ENCODE measurements at regions not wholly inside any gene's neighbourhood (a gene's known extent, or its start where the extent isn't known, plus 50 kb on each side); places are given as distances from the start of the nearest gene placed in this dataset.

- Histone ChIP-seq H3K4me1 (no peaks in the 10 kb centered on the region), H3K9me3 (no peaks in the 10 kb centered on the region), H3K27me3 (no peaks in the 10 kb centered on the region), H3K4me3 (no peak overlapping the region), H3K36me3 (no peaks in the 10 kb centered on the region), H3K27ac (no peak overlapping the region)
- WGBS, 2 donors, result 63 to 67% methylated on average over 12 of the region's 12 CpGs
- no peak for ATAC-seq (ENCODE audit: low FRiP score in 2 of 2)
- no peak for TF ChIP-seq CTCF (IDR thresholded peaks at IDR 0.05)
- no peak for TF ChIP-seq POLR2A (IDR thresholded peaks at IDR 0.05)
- TF ChIP-seq POLR2AphosphoS5 (IDR thresholded peaks at IDR 0.05), result no peak
- no peak for TF ChIP-seq EP300 (IDR thresholded peaks at IDR 0.05)
- no peak for DNase-seq
These were observed 64.0 kb upstream of the ZNF281 start for GRCh38 chr1:200473698-200474371.

DNA sequence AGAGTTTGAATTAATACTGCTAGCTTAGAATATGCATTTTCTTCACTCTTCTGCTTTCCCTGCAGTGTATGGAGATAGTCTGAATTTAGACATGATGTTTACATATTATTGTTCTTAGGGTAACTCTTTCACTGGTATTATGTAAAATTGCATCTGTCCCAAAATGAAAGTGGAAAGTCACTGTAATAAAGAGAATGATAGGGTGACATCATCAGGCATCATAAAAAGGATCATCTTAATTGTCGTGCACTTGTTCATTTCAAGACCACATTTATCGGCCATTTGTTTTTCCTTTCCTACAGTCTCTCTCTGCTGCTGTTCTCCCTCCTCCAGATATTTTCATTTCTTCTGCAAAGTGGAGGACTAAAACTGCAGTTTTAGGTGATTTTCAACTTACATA is 61.9 kb upstream of the ZNF281 start:
- no peak for ATAC-seq (ENCODE audit: low FRiP score in 2 of 2)
- DNase-seq, result no peak
- Histone ChIP-seq H3K27me3 (no peaks in the 10 kb centered on the region), H3K4me3 (no peak overlapping the region), H3K27ac (no peak overlapping the region), H3K9me3 (no peaks in the 10 kb centered on the region), H3K4me1 (no peaks in the 10 kb centered on the region), H3K36me3 (no peaks in the 10 kb centered on the region)
- TF ChIP-seq POLR2AphosphoS5 (IDR thresholded peaks at IDR 0.05) (no peak), POLR2A (IDR thresholded peaks at IDR 0.05) (no peak), CTCF (IDR thresholded peaks at IDR 0.05) (no peak), EP300 (IDR thresholded peaks at IDR 0.05) (no peak)
- 96 to 100% methylated on average over 2 of the region's 2 CpGs for whole genome bisulfite sequencing, 2 donors

GRCh38 chr1:200468264-200469001 is 58.6 kb upstream of the ZNF281 start:
- DNase-seq (no peak), ATAC-seq (ENCODE audit: low FRiP score in 2 of 2) (no peak)
- H3K4me1 ChIP-seq, result no peaks in the 10 kb centered on the region
- H3K36me3 ChIP-seq, result no peaks in the 10 kb centered on the region
- TF ChIP-seq POLR2AphosphoS5 (IDR thresholded peaks at IDR 0.05), result no peak
- no peak overlapping the region for H3K27ac ChIP-seq
- H3K27me3 ChIP-seq, result no peaks in the 10 kb centered on the region
- 88 to 93% methylated on average over 4 of the region's 4 CpGs for WGBS, 2 donors
- no peak overlapping the region for H3K4me3 ChIP-seq
- H3K9me3 ChIP-seq, result no peaks in the 10 kb centered on the region

DNA sequence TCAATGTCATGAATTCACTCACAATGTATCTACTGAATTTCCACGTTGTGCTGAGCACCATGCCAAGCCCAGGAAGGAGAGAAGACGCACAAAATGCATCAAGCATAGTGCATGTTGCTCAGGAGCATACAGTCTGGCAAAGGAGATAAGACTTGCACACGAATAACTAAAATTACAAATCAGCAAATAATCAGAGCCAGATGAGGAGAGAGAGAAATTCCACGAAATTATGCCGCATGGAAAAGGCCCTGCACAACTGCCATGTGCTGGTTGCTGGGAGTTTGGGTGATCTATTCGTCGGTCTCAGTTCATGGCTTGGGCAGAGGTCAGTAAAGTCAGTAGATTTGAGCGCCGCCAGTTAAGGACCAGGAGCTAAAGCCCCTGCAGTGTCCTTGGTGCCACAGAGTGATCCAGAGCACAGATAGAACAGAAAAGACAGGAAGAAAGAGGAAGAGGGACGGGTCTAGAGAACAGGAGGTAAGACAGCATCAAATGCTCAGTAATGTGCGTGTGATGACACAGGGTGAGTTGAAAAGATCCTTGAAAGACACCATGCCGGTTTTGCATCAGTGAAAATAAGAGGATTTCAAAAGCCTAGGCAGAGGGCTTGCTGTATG is 55.1 kb upstream of the ZNF281 start:
- Histone ChIP-seq H3K4me3 (no peak overlapping the region), H3K27ac (no peak overlapping the region), H3K4me1 (no peaks in the 10 kb centered on the region), H3K27me3 (no peaks in the 10 kb centered on the region), H3K9me3 (no peaks in the 10 kb centered on the region), H3K36me3 (no peaks in the 10 kb centered on the region)
- WGBS, 2 donors, result 72 to 81% methylated on average over 12 of the region's 12 CpGs
- DNase-seq (no peak), ATAC-seq (ENCODE audit: low FRiP score in 2 of 2) (no peak)
- TF ChIP-seq POLR2AphosphoS5 (IDR thresholded peaks at IDR 0.05), result no peak
